GM23338 (cell line): ENCODE measurements at regions not wholly inside any gene's neighbourhood (a gene's known extent, or its start where the extent isn't known, plus 50 kb on each side); places are given as distances from the start of the nearest gene placed in this dataset.

Source experiments
- CREB1 ChIP-seq: fragments of 250-450 bp; sonication (Bioruptor Pico); IDR thresholded peaks from 2 replicates; pipeline ENCODE4 v1.5.0; 2020; ENCODE audit warnings: low read depth, mild to moderate bottlenecking, moderate library complexity
- EZH2 ChIP-seq: fragments of 200-600 bp; sonication (generic); IDR thresholded peaks from one replicate; pipeline ENCODE4 v1.8.0; 2017; ENCODE audit warnings: antibody characterized with exemption, mild to moderate bottlenecking, low read depth; ENCODE audit not compliant: unreplicated experiment
- EZH2phosphoT487 ChIP-seq: fragments of 200-600 bp; sonication (generic); IDR thresholded peaks from one replicate; pipeline ENCODE4 v1.8.1; 2018; ENCODE audit warnings: antibody characterized with exemption; ENCODE audit not compliant: unreplicated experiment
- JUNB ChIP-seq: IDR thresholded peaks from one replicate; pipeline ENCODE4 v1.6.1; 2016; ENCODE audit warnings: antibody characterized with exemption; ENCODE audit not compliant: unreplicated experiment
- POLR2AphosphoS5 ChIP-seq: IDR thresholded peaks from 2 replicates; pipeline ENCODE4 v1.6.1; 2016; ENCODE audit warnings: antibody characterized with exemption, low read depth
- TF ChIP-seq, protein P1 (sequence below), 2 experiments: fragments of 200-600 bp in 1 of 2; sonication (generic) in 1 of 2; conservative IDR thresholded peaks; 2 replicates each; pipeline versions ENCODE4 v1.5.1 to v1.6.1; 2016 to 2017; ENCODE audit warnings: antibody characterized with exemption in 2 of 2, low read depth in 2 of 2, mild to moderate bottlenecking in 2 of 2, moderate library complexity in 1 of 2
- TF ChIP-seq, protein P2 (sequence below): IDR thresholded peaks from one replicate; pipeline ENCODE4 v1.6.1; 2018; ENCODE audit warnings: antibody characterized with exemption; ENCODE audit not compliant: unreplicated experiment

GRCh38 chr7:106543221-106543757 lies 117.7 kb downstream of the CCDC71L start:
- TF ChIP-seq, protein P1, sequence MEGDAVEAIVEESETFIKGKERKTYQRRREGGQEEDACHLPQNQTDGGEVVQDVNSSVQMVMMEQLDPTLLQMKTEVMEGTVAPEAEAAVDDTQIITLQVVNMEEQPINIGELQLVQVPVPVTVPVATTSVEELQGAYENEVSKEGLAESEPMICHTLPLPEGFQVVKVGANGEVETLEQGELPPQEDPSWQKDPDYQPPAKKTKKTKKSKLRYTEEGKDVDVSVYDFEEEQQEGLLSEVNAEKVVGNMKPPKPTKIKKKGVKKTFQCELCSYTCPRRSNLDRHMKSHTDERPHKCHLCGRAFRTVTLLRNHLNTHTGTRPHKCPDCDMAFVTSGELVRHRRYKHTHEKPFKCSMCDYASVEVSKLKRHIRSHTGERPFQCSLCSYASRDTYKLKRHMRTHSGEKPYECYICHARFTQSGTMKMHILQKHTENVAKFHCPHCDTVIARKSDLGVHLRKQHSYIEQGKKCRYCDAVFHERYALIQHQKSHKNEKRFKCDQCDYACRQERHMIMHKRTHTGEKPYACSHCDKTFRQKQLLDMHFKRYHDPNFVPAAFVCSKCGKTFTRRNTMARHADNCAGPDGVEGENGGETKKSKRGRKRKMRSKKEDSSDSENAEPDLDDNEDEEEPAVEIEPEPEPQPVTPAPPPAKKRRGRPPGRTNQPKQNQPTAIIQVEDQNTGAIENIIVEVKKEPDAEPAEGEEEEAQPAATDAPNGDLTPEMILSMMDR (conservative IDR thresholded peaks at IDR 0.05; ENCODE audit: low read depth in 2 of 2): no peak
- TF ChIP-seq EZH2phosphoT487: no peak
- no peak for TF ChIP-seq CREB1 (CRISPR knock-in tag)
- TF ChIP-seq, protein P2, sequence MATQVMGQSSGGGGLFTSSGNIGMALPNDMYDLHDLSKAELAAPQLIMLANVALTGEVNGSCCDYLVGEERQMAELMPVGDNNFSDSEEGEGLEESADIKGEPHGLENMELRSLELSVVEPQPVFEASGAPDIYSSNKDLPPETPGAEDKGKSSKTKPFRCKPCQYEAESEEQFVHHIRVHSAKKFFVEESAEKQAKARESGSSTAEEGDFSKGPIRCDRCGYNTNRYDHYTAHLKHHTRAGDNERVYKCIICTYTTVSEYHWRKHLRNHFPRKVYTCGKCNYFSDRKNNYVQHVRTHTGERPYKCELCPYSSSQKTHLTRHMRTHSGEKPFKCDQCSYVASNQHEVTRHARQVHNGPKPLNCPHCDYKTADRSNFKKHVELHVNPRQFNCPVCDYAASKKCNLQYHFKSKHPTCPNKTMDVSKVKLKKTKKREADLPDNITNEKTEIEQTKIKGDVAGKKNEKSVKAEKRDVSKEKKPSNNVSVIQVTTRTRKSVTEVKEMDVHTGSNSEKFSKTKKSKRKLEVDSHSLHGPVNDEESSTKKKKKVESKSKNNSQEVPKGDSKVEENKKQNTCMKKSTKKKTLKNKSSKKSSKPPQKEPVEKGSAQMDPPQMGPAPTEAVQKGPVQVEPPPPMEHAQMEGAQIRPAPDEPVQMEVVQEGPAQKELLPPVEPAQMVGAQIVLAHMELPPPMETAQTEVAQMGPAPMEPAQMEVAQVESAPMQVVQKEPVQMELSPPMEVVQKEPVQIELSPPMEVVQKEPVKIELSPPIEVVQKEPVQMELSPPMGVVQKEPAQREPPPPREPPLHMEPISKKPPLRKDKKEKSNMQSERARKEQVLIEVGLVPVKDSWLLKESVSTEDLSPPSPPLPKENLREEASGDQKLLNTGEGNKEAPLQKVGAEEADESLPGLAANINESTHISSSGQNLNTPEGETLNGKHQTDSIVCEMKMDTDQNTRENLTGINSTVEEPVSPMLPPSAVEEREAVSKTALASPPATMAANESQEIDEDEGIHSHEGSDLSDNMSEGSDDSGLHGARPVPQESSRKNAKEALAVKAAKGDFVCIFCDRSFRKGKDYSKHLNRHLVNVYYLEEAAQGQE: no peak
- no peak for TF ChIP-seq EZH2
- no peak for TF ChIP-seq JUNB
- no peak for TF ChIP-seq POLR2AphosphoS5
